GM12891 (cell line): ENCODE measurements at regions not wholly inside any gene's neighbourhood (a gene's known extent, or its start where the extent isn't known, plus 50 kb on each side); places are given as distances from the start of the nearest gene placed in this dataset.

Experiments used
- PAX5 ChIP-seq: IDR thresholded peaks from 2 replicates; pipeline ENCODE4 v1.6.1; 2011; ENCODE audit warnings: low read length, moderate library complexity, mild to moderate bottlenecking; ENCODE audit not compliant: insufficient read depth, severe bottlenecking
- POLR2A ChIP-seq: IDR thresholded peaks from 2 replicates; pipeline ENCODE4 v1.6.1; 2011; ENCODE audit warnings: low read depth, low read length, control low read depth
- POLR2AphosphoS5 ChIP-seq: IDR thresholded peaks from 2 replicates; pipeline ENCODE4 v1.6.1; 2011; ENCODE audit warnings: low read depth, low read length, control low read depth
- SPI1 ChIP-seq: IDR thresholded peaks from 2 replicates; pipeline ENCODE4 v1.6.1; 2011; ENCODE audit warnings: low read depth, low read length, control low read depth
- TAF1 ChIP-seq: IDR thresholded peaks from 2 replicates; pipeline ENCODE4 v1.6.1; 2011; ENCODE audit warnings: low read depth, low read length, control low read depth

GRCh38 chr17:22409160-22409751, 716.9 kb downstream of the KCNJ18 start:
- TF ChIP-seq POLR2A (no peak), SPI1 (no peak), POLR2AphosphoS5 (no peak), TAF1 (no peak), PAX5 (no peak)
